ENCODE measurements at regions not wholly inside any gene's neighbourhood (a gene's known extent, or its start where the extent isn't known, plus 50 kb on each side); places are given as distances from the start of the nearest gene placed in this dataset.
"Not testable (repeated sequence)": the region's sequence is repeated elsewhere in the genome, so short reads cannot be mapped to it uniquely, and the experiment has no call there.

DNA sequence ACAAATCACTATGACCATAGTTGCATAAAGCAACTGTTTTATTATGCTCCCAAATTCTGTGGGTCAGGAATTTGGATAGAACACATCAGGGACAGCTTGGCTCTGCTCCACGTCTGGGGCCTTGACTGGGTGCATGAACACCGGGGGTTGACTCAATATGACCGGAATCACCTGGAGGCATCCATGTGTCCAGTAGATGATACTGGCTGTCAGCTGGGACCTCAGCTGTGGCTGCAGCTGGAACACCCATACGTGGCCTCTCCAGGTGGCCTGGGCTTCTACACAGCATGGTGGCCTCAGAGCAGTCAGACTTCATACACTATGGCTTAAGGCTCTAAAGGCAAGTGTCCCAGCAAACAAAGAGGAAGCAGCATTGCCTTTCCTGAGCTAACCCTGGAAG, 113.4 kb downstream of the NRN1 start:
- ChIA-PET POLR2A (ENCODE audit: low non-redundant PET) (no interaction called here), CTCF (no interaction called here)
- H3K27ac ChIP-seq = no peak overlapping the region
- TF ChIP-seq, protein P1, sequence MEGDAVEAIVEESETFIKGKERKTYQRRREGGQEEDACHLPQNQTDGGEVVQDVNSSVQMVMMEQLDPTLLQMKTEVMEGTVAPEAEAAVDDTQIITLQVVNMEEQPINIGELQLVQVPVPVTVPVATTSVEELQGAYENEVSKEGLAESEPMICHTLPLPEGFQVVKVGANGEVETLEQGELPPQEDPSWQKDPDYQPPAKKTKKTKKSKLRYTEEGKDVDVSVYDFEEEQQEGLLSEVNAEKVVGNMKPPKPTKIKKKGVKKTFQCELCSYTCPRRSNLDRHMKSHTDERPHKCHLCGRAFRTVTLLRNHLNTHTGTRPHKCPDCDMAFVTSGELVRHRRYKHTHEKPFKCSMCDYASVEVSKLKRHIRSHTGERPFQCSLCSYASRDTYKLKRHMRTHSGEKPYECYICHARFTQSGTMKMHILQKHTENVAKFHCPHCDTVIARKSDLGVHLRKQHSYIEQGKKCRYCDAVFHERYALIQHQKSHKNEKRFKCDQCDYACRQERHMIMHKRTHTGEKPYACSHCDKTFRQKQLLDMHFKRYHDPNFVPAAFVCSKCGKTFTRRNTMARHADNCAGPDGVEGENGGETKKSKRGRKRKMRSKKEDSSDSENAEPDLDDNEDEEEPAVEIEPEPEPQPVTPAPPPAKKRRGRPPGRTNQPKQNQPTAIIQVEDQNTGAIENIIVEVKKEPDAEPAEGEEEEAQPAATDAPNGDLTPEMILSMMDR (conservative IDR thresholded peaks at IDR 0.05; ENCODE audit: low read depth) = no peak
- DNase-seq (ENCODE audit: low spot score) = no peak

- TF ChIP-seq, protein P1 (conservative IDR thresholded peaks at IDR 0.05; ENCODE audit: low read depth) = no peak
- POLR2A ChIA-PET (ENCODE audit: low non-redundant PET) = no interaction called here
- DNase-seq (ENCODE audit: low spot score) = no peak
- H3K27ac ChIP-seq = no peak overlapping the region
- CTCF ChIA-PET = interaction anchor here (0.6 to 1.1 kb wide), 2 partner anchors 32 to 1023 kb away, joined by 3 read pairs; no protein-coding TSS in a partner anchor
These were observed 114.1 kb downstream of the NRN1 start for GRCh38 chr6:5892669-5893068.

- POLR2A ChIA-PET (ENCODE audit: low non-redundant PET) = no interaction called here
These were observed 127.9 kb downstream of the NRN1 start for GRCh38 chr6:5878792-5879191.

DNA sequence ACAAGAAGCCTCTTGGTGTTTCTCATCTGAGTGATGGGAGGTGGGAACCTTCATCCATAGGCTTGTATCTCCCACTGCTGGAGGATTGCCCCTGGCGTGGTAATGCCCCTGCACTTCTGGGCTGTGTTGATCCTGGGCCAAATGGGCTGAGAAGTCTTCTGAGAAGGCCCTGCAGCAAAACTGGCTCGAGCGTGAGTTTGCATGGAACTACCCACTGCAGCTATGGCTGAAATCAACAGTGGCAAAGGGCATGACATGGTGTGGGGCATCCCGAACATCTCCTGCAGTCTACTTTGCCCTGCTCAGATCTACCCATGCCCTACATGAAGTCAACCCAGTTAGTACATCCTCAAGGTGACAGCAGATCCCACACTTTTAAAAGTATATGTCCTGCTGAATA, 130.6 kb downstream of the NRN1 start:
- TF ChIP-seq, protein P1 (conservative IDR thresholded peaks at IDR 0.05; ENCODE audit: low read depth) = no peak
- ChIA-PET CTCF (no interaction called here), POLR2A (ENCODE audit: low non-redundant PET) (no interaction called here)
- no peak overlapping the region for H3K27ac ChIP-seq
- no peak for DNase-seq (ENCODE audit: low spot score)

More at GRCh38 chr6:5878792-5879191, 127.9 kb downstream of the NRN1 start:
- H3K27ac ChIP-seq = no peak overlapping the region
- CTCF ChIA-PET = no interaction called here
- no peak for DNase-seq (ENCODE audit: low spot score)
- TF ChIP-seq, protein P1 (conservative IDR thresholded peaks at IDR 0.05; ENCODE audit: low read depth) = no peak

DNA sequence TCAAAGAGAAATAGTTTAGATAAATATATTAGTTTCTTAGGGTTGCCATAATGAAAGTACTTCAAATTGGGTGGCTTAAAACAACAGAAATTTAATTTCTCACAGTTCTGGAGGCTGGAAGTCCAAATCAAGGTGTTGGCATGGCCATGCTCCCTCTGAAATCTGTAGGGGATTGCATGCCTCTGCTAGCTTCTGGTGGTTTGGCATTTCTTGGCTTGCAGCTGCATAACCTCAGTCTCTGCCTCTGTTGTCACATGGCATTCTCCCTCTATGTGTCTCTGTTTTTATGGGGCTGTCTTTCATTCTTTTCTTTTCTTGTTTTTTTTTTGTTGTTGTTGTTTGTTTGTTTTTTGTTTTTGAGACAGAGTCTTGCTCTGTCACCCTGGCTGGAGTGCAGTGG, 132.7 kb downstream of the NRN1 start:
- CTCF ChIA-PET; DNase-seq (ENCODE audit: low spot score); H3K27ac ChIP-seq; POLR2A ChIA-PET (ENCODE audit: low non-redundant PET): not testable (repeated sequence)

DNA sequence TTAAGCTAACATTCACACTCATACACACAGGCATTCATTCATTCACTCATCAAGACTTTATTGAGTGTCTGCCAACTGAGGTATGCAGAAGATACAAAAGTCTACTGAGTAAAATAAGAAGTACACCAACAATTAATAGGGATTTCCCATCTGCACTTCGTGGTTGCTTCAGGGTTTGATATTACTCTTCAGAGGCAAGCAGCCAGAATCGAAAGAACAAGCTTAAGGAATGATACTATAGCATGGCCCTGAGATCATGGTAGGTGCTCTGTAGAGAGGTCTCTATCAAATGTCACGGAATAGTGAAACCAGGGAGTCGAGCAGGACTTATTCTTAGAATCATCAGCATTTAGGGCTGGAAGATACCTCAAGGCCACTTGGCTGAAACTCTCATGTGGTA, 135.4 kb downstream of the NRN1 start:
- DNase-seq (ENCODE audit: low spot score) = no peak
- POLR2A ChIA-PET (ENCODE audit: low non-redundant PET) = no interaction called here
- TF ChIP-seq, protein P1 (conservative IDR thresholded peaks at IDR 0.05; ENCODE audit: low read depth) = no peak
- CTCF ChIA-PET = no interaction called here
- no peak overlapping the region for H3K27ac ChIP-seq

- no peak overlapping the region for H3K27ac ChIP-seq
- ChIA-PET CTCF (interaction anchor here (0.6 kb wide), 1 partner anchor 39 kb away, joined by 5 read pairs; no protein-coding TSS in a partner anchor), POLR2A (ENCODE audit: low non-redundant PET) (no interaction called here)
- TF ChIP-seq, protein P1 (conservative IDR thresholded peaks at IDR 0.05; ENCODE audit: low read depth) = no peak
- no peak for DNase-seq (ENCODE audit: low spot score)
These were observed 137.0 kb downstream of the NRN1 start for GRCh38 chr6:5869676-5870075.
